Sigmoid colon (tissue), 6 donors: ENCODE measurements at regions not wholly inside any gene's neighbourhood (a gene's known extent, or its start where the extent isn't known, plus 50 kb on each side); places are given as distances from the start of the nearest gene placed in this dataset.

Experiments
- DNase-seq: peaks from one replicate; pipeline ENCODE4 v3.0.0-alpha.2; 2019
- H3K27ac ChIP-seq, 4 donors: fragments of 200-600 bp; sonication (generic); one replicate each; pipeline ENCODE4 v1.5.1; 2016 to 2019; ENCODE audit warnings: mild to moderate bottlenecking in 1 of 4
- H3K27me3 ChIP-seq, 3 donors: fragments of 200-600 bp; sonication (generic); one replicate each; pipeline ENCODE4 v1.5.1; 2019; ENCODE audit warnings: mild to moderate bottlenecking in 1 of 3
- H3K36me3 ChIP-seq, 4 donors: fragments of 200-600 bp; sonication (generic); one replicate each; pipeline ENCODE4 v1.5.1; 2016 to 2019
- H3K4me1 ChIP-seq, 4 donors: fragments of 200-600 bp; sonication (generic); one replicate each; pipeline ENCODE4 v1.5.1; 2017 to 2019
- H3K4me3 ChIP-seq, 4 donors: fragments of 200-600 bp; sonication (generic); one replicate each; pipeline ENCODE4 v1.5.1; 2017 to 2019; ENCODE audit warnings: mild to moderate bottlenecking in 2 of 4, moderate library complexity in 1 of 4
- H3K9me3 ChIP-seq, 4 donors: fragments of 200-600 bp in 3 of 4; sonication (generic) in 3 of 4; one replicate each; pipeline versions ENCODE4 v1.5.1 to v1.6.1; 2013 to 2019
- CTCF ChIP-seq, 4 experiments: fragments of 450-650 bp in 3 of 4; fragments of 200-600 bp in 1 of 4; IDR thresholded peaks; one replicate each; pipeline ENCODE4 v1.5.1; 2016 to 2019; ENCODE audit warnings: antibody characterized with exemption in 4 of 4, mild to moderate bottlenecking in 3 of 4, moderate library complexity in 2 of 4
- EP300 ChIP-seq, 4 donors: sonication (generic); formaldehyde crosslinking; IDR thresholded peaks; one replicate each; pipeline ENCODE4 v1.6.1; 2017; ENCODE audit warnings: antibody characterized with exemption in 4 of 4
- POLR2A ChIP-seq, 2 donors: fragments of 450-650 bp; IDR thresholded peaks; one replicate each; pipeline ENCODE4 v1.6.1; 2016; ENCODE audit warnings: antibody characterized with exemption in 2 of 2, mild to moderate bottlenecking in 2 of 2, moderate library complexity in 2 of 2
- POLR2AphosphoS5 ChIP-seq, 4 donors: sonication (generic); formaldehyde crosslinking; IDR thresholded peaks; one replicate each; pipeline ENCODE4 v1.6.1; 2017; ENCODE audit warnings: antibody characterized with exemption in 4 of 4
- WGBS, 2 donors: extraction: QIAGEN DNeasy Blood & Tissue Kit; methylation state at CpG; one replicate each; pipeline ENCODE4 v1.1.7; 2013; 5-methylcytosine and 5-hydroxymethylcytosine counted together
- intact Hi-C: fragments of 100-400 bp; cut with DNase I; formaldehyde crosslinking; loops from one replicate; pipeline ENCODE4 v1.15.1; 2023
- donor health status: healthy with polysubstance abuse.
- donor health status: healthy.

DNA sequence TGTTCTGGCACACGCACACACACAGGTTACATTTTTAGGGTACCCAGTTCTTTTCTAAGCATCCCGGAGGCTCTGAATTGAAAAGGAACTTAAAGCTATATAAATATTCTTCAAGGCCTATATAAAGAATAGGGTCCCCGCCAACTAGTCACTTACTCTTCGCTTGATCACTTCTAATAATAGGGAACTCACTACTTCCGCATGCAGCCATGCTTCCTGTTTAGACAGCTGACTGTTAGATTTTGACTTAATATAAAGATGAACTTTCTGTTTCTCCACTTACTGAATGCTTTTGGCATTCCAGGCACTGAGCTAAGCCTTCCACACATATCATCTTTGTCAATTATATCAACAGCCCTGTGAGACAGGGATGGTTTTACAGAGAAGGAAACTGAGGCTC, 259.6 kb downstream of the TSHZ3 start:
- no peak for DNase-seq
- H3K27me3 ChIP-seq, result no peaks in the 10 kb centered on the region
- 76 to 93% methylated on average over 5 of the region's 5 CpGs for WGBS, 2 donors
- H3K4me3 ChIP-seq, result no peak overlapping the region
- intact Hi-C loops, result no loop called here
- H3K4me1 ChIP-seq, result no peaks in the 10 kb centered on the region
- no peaks in the 10 kb centered on the region for H3K36me3 ChIP-seq
- H3K9me3 ChIP-seq, result no peaks in the 10 kb centered on the region
- TF ChIP-seq POLR2AphosphoS5 (IDR thresholded peaks at IDR 0.05), result no peak
- no peak overlapping the region for H3K27ac ChIP-seq

- H3K4me3 ChIP-seq, result no peak overlapping the region
- intact Hi-C loops, result no loop called here
- 25 to 59% methylated on average over 4 of the region's 4 CpGs for WGBS, 2 donors
- no peaks in the 10 kb centered on the region for H3K27me3 ChIP-seq
- H3K27ac ChIP-seq, result no peak overlapping the region
- no peak for DNase-seq
- H3K9me3 ChIP-seq, result no peaks in the 10 kb centered on the region
- H3K4me1 ChIP-seq, result no peaks in the 10 kb centered on the region
- no peak for TF ChIP-seq POLR2A (IDR thresholded peaks at IDR 0.05)
- no peak for TF ChIP-seq POLR2AphosphoS5 (IDR thresholded peaks at IDR 0.05)
- no peak for TF ChIP-seq CTCF (IDR thresholded peaks at IDR 0.05)
- TF ChIP-seq EP300 (IDR thresholded peaks at IDR 0.05), result no peak
- H3K36me3 ChIP-seq, result no peaks in the 10 kb centered on the region
These were observed 264.1 kb downstream of the TSHZ3 start for GRCh38 chr19:31085125-31085524.

- no peaks in the 10 kb centered on the region for H3K4me1 ChIP-seq
- no peak overlapping the region for H3K27ac ChIP-seq
- WGBS, 2 donors, result 60 to 75% methylated on average over 3 of the region's 3 CpGs
- no peak for TF ChIP-seq EP300 (IDR thresholded peaks at IDR 0.05)
- no peak for TF ChIP-seq POLR2A (IDR thresholded peaks at IDR 0.05)
- no peak for TF ChIP-seq POLR2AphosphoS5 (IDR thresholded peaks at IDR 0.05)
- no peak for TF ChIP-seq CTCF (IDR thresholded peaks at IDR 0.05)
- no peaks in the 10 kb centered on the region for H3K27me3 ChIP-seq
- H3K36me3 ChIP-seq, result no peaks in the 10 kb centered on the region
- H3K4me3 ChIP-seq, result no peak overlapping the region
- no peak for DNase-seq
- intact Hi-C loops, result no loop called here
- H3K9me3 ChIP-seq, result no peaks in the 10 kb centered on the region
These were observed 266.1 kb downstream of the TSHZ3 start for GRCh38 chr19:31083105-31083504.

GRCh38 chr19:31075146-31075655, 274.0 kb downstream of the TSHZ3 start:
- Histone ChIP-seq H3K4me1 (no peaks in the 10 kb centered on the region), H3K4me3 (no peak overlapping the region), H3K27me3 (no peaks in the 10 kb centered on the region), H3K9me3 (no peaks in the 10 kb centered on the region), H3K36me3 (no peaks in the 10 kb centered on the region), H3K27ac (no peak overlapping the region)
- intact Hi-C loops, result no loop called here
- TF ChIP-seq EP300 (IDR thresholded peaks at IDR 0.05), result no peak
- TF ChIP-seq CTCF (IDR thresholded peaks at IDR 0.05), result no peak
- no peak for TF ChIP-seq POLR2AphosphoS5 (IDR thresholded peaks at IDR 0.05)
- TF ChIP-seq POLR2A (IDR thresholded peaks at IDR 0.05), result no peak
- no peak for DNase-seq
- 85 to 92% methylated on average over 6 of the region's 6 CpGs for WGBS, 2 donors

- WGBS, 2 donors, result 81 to 87% methylated on average over 13 of the region's 13 CpGs
- TF ChIP-seq POLR2AphosphoS5 (IDR thresholded peaks at IDR 0.05), result no peak
- TF ChIP-seq EP300 (IDR thresholded peaks at IDR 0.05), result no peak
- TF ChIP-seq POLR2A (IDR thresholded peaks at IDR 0.05), result no peak
- no peak for TF ChIP-seq CTCF (IDR thresholded peaks at IDR 0.05)
- H3K27me3 ChIP-seq, result no peaks in the 10 kb centered on the region
These were observed 274.8 kb downstream of the TSHZ3 start for GRCh38 chr19:31074199-31075125.

More at GRCh38 chr19:31074199-31075125, 274.8 kb downstream of the TSHZ3 start:
- Histone ChIP-seq H3K27ac (no peak overlapping the region), H3K36me3 (no peaks in the 10 kb centered on the region), H3K4me3 (no peak overlapping the region), H3K4me1 (no peaks in the 10 kb centered on the region), H3K9me3 (no peaks in the 10 kb centered on the region)
- intact Hi-C loops, result no loop called here
- no peak for DNase-seq
